OCI-M1 (cell line): ENCODE measurements at regions not wholly inside any gene's neighbourhood (a gene's known extent, or its start where the extent isn't known, plus 50 kb on each side); places are given as distances from the start of the nearest gene placed in this dataset.
"Not testable (repeated sequence)": the region's sequence is repeated elsewhere in the genome, so short reads cannot be mapped to it uniquely, and the experiment has no call there.

ENCODE experiments used
- DNase-seq: peaks from one replicate; lab custom pipeline; 2025; lab: John Stamatoyannopoulos, UW

GRCh38 chr16:17984810-17985209 is 351.7 kb downstream of the NPIPA8 start:
- DNase-seq = no peak

GRCh38 chr16:17983847-17984639 is 352.5 kb downstream of the NPIPA8 start:
- DNase-seq = no peak

- DNase-seq = no peak
These were observed 353.4 kb downstream of the NPIPA8 start for GRCh38 chr16:17983114-17983513.

DNA sequence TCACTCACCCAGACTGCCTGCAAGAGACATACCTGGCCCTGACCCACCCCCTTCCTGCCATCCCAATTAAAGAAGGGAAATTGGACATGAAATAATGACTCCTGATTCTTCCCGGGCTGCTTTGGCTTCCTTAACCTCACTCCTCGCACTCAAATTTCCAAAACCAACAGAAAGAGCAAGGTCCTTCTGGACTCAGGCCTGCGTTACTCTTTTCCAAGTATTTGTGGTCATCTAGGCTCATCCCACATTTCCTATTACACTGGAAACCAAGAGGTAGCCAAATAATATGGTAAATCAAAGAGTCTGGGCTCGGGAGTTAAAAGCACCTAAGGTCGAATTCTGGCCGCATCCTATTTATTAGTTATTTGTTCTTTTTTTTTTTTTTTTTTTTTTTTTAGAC is 359.3 kb downstream of the NPIPA8 start:
- DNase-seq = no peak

DNA sequence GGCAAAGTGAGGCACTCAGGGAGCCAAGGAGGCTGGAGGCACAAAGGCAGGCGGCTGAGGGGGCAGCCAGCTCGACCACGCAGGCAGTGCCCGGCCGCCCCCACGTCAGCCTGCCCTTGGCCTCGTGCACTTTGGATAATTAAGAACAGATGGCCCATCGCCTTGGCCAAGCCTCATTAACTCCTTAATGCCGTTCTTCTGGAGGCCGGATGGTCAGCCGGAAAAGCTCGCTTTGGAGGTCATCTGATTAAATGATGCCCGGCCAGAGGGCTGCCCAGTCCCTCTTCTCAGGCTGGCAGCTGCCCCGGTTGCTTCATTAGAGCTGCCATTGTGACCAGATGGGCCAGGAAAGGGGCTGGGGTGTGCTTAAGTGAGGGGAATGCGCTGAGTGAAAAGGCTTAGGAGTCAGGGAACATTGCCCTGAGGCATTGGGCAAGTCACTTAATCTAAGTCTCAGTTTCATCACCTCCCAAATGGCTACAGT is 364.0 kb downstream of the NPIPA8 start:
- DNase-seq = no peak

- DNase-seq = no peak
These were observed 365.7 kb downstream of the NPIPA8 start for GRCh38 chr16:17970816-17971331.

DNA sequence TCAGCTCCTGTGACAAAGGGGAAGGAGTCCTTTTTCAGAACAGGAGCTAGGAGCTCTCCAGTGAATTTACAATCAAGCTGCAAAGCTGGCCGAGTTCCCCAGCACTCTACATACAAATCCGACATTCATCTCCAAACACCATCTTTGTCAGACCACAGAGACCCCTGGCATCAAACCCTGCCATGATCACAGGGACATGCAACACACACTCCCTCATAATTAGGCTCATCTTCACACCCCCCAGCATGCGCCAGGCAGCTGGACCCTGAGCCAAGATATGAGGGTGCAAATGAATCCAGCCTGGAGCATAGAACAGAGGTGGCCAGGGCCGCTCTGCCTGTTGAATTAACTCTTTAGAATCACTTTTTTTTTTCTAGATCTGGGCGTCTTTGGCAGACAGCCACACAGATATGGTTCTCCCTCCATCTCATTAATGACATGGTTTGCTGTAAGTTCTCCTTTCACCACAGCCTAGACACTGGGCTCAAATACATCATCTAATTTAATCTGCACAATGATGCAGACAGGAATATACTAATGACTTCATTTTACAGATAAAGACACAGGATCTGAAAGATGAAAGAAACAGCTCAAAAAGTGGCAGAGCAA is 366.3 kb downstream of the NPIPA8 start:
- no peak for DNase-seq

DNA sequence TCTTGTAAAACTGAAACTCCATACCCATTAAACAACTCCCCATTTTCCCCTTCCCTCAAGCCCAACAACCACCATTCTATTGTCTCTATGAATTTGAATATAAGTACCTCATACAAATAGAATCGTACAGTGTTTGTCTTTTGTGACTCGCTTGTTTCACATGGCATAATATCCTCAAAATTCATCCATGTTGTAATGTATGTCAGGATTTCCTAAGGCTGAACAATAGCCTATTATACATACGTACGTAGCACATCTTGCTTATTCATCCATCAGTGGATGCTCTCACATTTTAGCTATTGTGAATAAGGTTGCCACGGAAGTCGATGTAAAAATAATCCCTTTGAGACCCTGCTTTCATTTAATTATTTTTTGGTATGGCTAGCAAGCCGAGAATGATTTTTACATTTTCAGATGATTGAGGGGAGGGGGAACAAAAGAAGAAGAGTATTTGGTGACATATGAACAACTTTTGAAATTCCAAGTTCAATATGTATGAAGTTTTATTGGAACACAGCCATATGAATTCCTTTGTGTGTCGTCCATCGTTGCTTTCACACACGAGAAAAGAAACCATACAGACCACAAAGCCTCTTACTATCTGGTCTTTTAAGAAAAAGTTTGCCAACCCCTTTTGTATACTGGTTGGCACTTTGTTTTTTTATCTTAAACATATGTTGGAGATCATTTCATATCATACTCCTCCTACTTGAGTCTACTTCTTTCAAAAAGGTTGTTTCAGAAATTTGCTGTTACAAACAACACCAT is 371.2 kb downstream of the NPIPA8 start:
- no peak for DNase-seq

- no peak for DNase-seq
These were observed 372.3 kb downstream of the NPIPA8 start for GRCh38 chr16:17964196-17964595.

- no peak for DNase-seq
These were observed 373.2 kb downstream of the NPIPA8 start for GRCh38 chr16:17963185-17963836.

DNA sequence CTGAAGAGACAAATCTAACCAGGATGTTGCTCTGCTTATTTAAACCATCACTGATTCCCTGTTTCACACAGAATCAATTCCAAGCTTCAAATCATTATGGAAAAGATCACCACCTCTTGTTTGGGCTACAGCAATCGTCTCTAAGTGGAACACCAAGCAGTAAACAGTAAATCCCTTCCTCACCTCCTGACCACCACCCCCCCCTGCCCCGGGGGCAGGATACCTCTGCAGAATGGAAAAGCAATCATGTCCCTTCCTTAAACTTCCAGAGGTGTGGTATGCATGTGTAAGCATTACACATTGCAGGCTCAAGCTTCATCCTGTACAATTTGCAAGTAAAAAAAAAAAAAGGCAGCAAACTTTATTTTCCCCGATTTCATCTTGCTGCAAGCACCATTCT is 373.8 kb downstream of the NPIPA8 start:
- no peak for DNase-seq

- DNase-seq = not testable (repeated sequence)
These were observed 374.7 kb downstream of the NPIPA8 start for GRCh38 chr16:17961822-17962221.

DNA sequence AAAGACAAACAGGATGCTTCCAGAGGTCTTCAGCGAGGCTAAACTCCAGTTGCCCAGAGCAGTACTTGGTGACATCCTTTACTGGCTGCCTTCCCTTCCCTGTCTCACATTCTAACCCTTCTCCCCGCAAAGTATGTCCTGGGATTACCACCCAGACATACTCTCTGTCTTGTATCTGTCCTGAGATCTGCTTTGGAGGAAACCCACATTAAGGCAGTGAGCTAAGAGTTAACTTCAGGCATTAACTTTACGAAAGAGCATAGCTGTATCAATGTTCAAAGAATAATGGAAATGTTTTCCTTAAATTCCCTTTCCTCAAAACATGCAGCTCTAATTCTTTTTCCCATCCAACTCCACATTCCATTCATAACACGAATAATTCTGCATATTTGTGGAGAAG is 385.2 kb downstream of the NPIPA8 start:
- DNase-seq = no peak

DNA sequence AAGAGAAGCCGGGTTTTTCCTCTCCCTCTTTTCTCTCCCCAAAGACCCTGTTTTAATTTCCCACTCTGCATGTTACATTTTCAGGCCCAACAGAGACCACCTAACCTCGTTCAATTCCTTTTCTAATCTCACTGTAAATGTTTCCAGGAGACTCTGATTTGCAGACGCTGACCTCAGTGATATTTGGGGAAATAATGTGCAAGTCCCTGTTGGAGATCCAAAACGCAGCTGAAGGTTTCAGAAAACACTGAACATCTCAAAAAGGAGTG is 386.6 kb downstream of the NPIPA8 start:
- DNase-seq = no peak

DNA sequence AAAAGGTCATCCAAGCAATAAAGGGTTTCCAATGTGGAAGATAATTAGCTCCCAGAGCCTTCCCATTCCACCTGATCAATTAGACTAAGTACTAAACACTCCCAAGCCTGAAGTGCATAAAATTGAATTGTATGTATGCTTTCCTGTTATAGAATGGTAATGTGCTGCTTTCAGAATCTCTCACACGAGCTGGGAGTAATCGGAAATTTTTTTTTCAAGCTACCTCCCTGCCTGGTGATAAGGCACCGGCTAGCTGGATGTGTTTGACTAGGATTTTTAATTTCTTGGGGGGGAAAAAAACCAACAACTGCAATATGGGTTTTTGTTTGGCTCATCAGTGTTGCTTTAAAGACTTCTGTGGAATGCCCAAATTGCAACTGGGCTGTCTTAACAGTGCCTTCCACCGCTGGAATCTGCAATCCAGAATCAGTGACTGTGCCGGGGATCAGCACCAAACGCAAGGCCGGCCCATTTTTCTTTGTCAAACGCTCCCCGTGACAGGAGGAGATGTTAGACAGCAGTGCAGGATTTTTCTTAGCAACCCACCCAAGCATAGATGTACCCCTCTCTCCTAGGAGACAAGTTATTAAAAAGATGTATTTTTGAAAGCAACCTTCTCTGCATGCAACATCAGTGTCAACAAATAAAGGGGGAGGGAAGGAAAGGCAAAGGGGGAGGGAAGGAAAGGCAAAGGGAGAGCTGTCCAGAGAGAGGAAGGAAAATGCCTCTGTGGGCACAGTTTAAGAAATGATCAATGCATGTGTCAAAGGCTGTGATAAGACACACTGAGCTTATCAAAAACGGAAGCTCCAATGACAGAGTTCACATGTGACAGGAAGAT is 387.2 kb downstream of the NPIPA8 start:
- DNase-seq = peak; percentile 32

- DNase-seq = no peak
These were observed 388.9 kb downstream of the NPIPA8 start for GRCh38 chr16:17947637-17948036.

DNA sequence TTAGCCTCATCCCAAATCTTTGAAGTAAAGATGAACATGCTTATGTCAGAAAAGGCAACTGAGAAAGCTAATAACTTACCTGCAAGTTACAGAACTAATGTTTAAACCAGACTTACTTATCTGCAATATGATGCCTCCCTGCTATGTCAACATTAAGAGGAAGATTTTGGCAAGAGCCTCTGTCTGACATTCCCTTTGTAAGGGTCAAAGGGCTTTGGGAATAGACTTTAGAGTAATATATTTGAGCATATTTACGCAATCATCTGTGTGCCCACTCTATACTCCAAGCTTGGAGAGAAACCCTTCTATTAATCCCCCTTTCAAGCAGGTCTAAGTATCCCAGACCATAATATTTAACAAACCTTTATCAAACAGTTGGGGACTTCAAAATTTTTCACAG is 389.4 kb downstream of the NPIPA8 start:
- DNase-seq = no peak

- no peak for DNase-seq
These were observed 391.4 kb downstream of the NPIPA8 start for GRCh38 chr16:17945080-17945601.

- no peak for DNase-seq
These were observed 392.2 kb downstream of the NPIPA8 start for GRCh38 chr16:17944345-17944744.

- DNase-seq = no peak
These were observed 394.5 kb downstream of the NPIPA8 start for GRCh38 chr16:17942067-17942466.
